ENCODE measurements at regions not wholly inside any gene's neighbourhood (a gene's known extent, or its start where the extent isn't known, plus 50 kb on each side); places are given as distances from the start of the nearest gene placed in this dataset.

GRCh38 chr10:4748491-4749270 lies 77.3 kb upstream of the AKR1E2 start:
- H2BK120ac ChIP-seq (ENCODE audit: low read depth, low read length, poor library complexity, severe bottlenecking): no peak overlapping the region
- H2AFZ ChIP-seq (ENCODE audit: low read length): no peak overlapping the region
- no peak overlapping the region for H2BK20ac ChIP-seq (ENCODE audit: low read depth, low read length, poor library complexity, severe bottlenecking)
- H2BK5ac ChIP-seq (ENCODE audit: insufficient read length, low read length): no peak overlapping the region
- Mint-ChIP-seq H3K36me3 (ENCODE audit: insufficient read depth in 1 of 3, low read depth in 3 of 3) (no peaks in the 10 kb centered on the region), H3K4me1 (peaks cover 0 to 5% of the 10 kb centered on the region in 2 experiments; a peak in 2 of 4 replicates), H3K9me3 (0 out of 5 replicates have a peak, but pooled peaks cover 0 to 2% of the 10 kb centered on the region in 2 experiments), H3K4me3 (no peak overlapping the region), H3K27ac (peak overlapping the region in 1 of 3 experiments; percentile 83; a peak in 2 of 7 replicates), H3K27me3 (ENCODE audit: low read depth) (no peaks in the 10 kb centered on the region)
- H2BK15ac ChIP-seq (ENCODE audit: low read depth, low read length): no peak overlapping the region
- no peak for DNase-seq
- H3K4me1 ChIP-seq (ENCODE audit: insufficient read depth, low read length): no peaks in the 10 kb centered on the region; the same call in 1 of the 2 replicates
- WGBS (ENCODE audit: extremely low coverage, insufficient read length, low lambda C conversion rate): no CpG with 5 or more reads among the region's 4 CpGs
- no peak overlapping the region for H3K18ac ChIP-seq (ENCODE audit: insufficient read length, low read depth, low read length)
- no peak overlapping the region for H4K5ac ChIP-seq (ENCODE audit: insufficient read length, low read depth, low read length)
- no peaks in the 10 kb centered on the region for H4K20me1 ChIP-seq (ENCODE audit: control insufficient read depth, insufficient read depth, insufficient read length)
- no peaks in the 10 kb centered on the region for H3K79me2 ChIP-seq (ENCODE audit: insufficient read depth, low read length)
- no peak overlapping the region for H3K4ac ChIP-seq (ENCODE audit: low read depth, low read length)
- no peak overlapping the region for H3K9ac ChIP-seq (ENCODE audit: extremely low read depth, insufficient read length, low read length)
- no peaks in the 10 kb centered on the region for H3K79me1 ChIP-seq (ENCODE audit: insufficient read depth, low read depth, low read length, poor library complexity, severe bottlenecking)
- no peak overlapping the region for H3K56ac ChIP-seq (ENCODE audit: insufficient read length, low read depth, low read length)
- H3K9me3 ChIP-seq (ENCODE audit: control insufficient read depth, low read depth, low read length): no peaks in the 10 kb centered on the region
- H3K27me3 ChIP-seq (ENCODE audit: insufficient read depth, low read length): no peaks in the 10 kb centered on the region
- no peak overlapping the region for H3K4me2 ChIP-seq (ENCODE audit: insufficient read depth, insufficient read length, low read length)
- H2BK12ac ChIP-seq (ENCODE audit: insufficient read length, low read depth, low read length): no peak overlapping the region
- H3K23ac ChIP-seq (ENCODE audit: insufficient read length, low read depth, low read length): no peak overlapping the region
- H2AK5ac ChIP-seq (ENCODE audit: insufficient read length, low read length): no peak overlapping the region
- H3K14ac ChIP-seq (ENCODE audit: insufficient read depth, low read length): 0 out of 2 replicates have a peak overlapping the region, but pooled peaks have one; percentile 35
- H4K8ac ChIP-seq (replicated peaks; ENCODE audit: insufficient read length, low read depth, low read length): no peak overlapping the region
- no peak overlapping the region for H4K91ac ChIP-seq (ENCODE audit: insufficient read length, low read depth, low read length)
- no peak overlapping the region for H3K27ac ChIP-seq (ENCODE audit: insufficient read length, low read depth, low read length)
- H3T11ph ChIP-seq (ENCODE audit: low read length): no peak overlapping the region
- TF ChIP-seq CTCF (conservative IDR thresholded peaks at IDR 0.05): no peak
- no peaks in the 10 kb centered on the region for H3K23me2 ChIP-seq (ENCODE audit: insufficient read length, low read depth, low read length, poor library complexity, severe bottlenecking)
